Adrenal gland (tissue), 9 donors: ENCODE measurements at regions not wholly inside any gene's neighbourhood (a gene's known extent, or its start where the extent isn't known, plus 50 kb on each side); places are given as distances from the start of the nearest gene placed in this dataset.

Experiments
- DNase-seq, 7 donors: peaks; one replicate each; pipeline ENCODE4 v3.0.0-alpha.2; 2019 to 2020
- H3K27ac ChIP-seq, 5 donors: fragments of 200-600 bp; sonication (generic) in 4 of 5; 1 replicate in 3 of 5; 2 replicates in 2 of 5; pipeline versions ENCODE4 v1.5.1 to v1.8.0; 2016 to 2020; ENCODE audit warnings: mild to moderate bottlenecking in 1 of 5
- H3K27me3 ChIP-seq: fragments of 200-600 bp; 2 replicates; pipeline ENCODE4 v1.8.0; 2021
- H3K36me3 ChIP-seq, 2 donors: fragments of 200-600 bp; replicated peaks in 1 of 2; 1 replicate in 1 of 2; 2 replicates in 1 of 2; pipeline versions ENCODE4 v1.5.1 to v1.8.0; 2018 to 2022
- H3K4me1 ChIP-seq, 2 donors: fragments of 200-600 bp; replicated peaks in 1 of 2; 1 replicate in 1 of 2; 2 replicates in 1 of 2; pipeline versions ENCODE4 v1.5.1 to v1.8.0; 2018 to 2021
- H3K4me3 ChIP-seq, 4 donors: fragments of 200-600 bp; sonication (generic) in 3 of 4; one replicate each; pipeline ENCODE4 v1.5.1; 2016 to 2018
- H3K9me3 ChIP-seq, 3 donors: fragments of 200-600 bp; sonication (generic) in 1 of 3; replicated peaks in 1 of 3; 1 replicate in 2 of 3; 2 replicates in 1 of 3; pipeline versions ENCODE4 v1.5.1 to v1.8.0; 2016 to 2021
- POLR2A ChIP-seq, 2 donors: fragments of 450-650 bp; IDR thresholded peaks; one replicate each; pipeline ENCODE4 v1.6.1; 2017; ENCODE audit warnings: antibody characterized with exemption in 2 of 2, mild to moderate bottlenecking in 2 of 2, moderate library complexity in 1 of 2
- WGBS, 4 donors: extraction: QIAGEN DNeasy Blood & Tissue Kit in 2 of 4; methylation state at CpG; one replicate each; pipeline versions ENCODE4 v1.1.5 to v1.1.7; 2013 to 2017; 5-methylcytosine and 5-hydroxymethylcytosine counted together
- intact Hi-C, 2 donors: fragments of 100-400 bp; cut with DNase I; formaldehyde crosslinking; loops; one replicate each; pipeline versions ENCODE4 v1.14.1 to v1.15.0; 2022 to 2023
- TF ChIP-seq, protein P1 (sequence below), 6 experiments: fragments of 450-650 bp in 4 of 6; fragments of 200-600 bp in 2 of 6; sonication (generic) in 1 of 6; IDR thresholded peaks; 1 replicate in 5 of 6; 2 replicates in 1 of 6; pipeline versions ENCODE4 v1.5.1 to v1.8.0; 2016 to 2021; ENCODE audit warnings: antibody characterized with exemption in 6 of 6, mild to moderate bottlenecking in 2 of 6, moderate library complexity in 1 of 6
- donor health status: healthy with polysubstance abuse.
- donor health status: Bipolar disorder and iron deficiency.
- donor health status: DM: yes; HTN: yes; CAD: no.
- donor health status: DM: no; HTN: no; CAD: no.
- donor health status: DM: no; HTN: no; CAD: no.

DNA sequence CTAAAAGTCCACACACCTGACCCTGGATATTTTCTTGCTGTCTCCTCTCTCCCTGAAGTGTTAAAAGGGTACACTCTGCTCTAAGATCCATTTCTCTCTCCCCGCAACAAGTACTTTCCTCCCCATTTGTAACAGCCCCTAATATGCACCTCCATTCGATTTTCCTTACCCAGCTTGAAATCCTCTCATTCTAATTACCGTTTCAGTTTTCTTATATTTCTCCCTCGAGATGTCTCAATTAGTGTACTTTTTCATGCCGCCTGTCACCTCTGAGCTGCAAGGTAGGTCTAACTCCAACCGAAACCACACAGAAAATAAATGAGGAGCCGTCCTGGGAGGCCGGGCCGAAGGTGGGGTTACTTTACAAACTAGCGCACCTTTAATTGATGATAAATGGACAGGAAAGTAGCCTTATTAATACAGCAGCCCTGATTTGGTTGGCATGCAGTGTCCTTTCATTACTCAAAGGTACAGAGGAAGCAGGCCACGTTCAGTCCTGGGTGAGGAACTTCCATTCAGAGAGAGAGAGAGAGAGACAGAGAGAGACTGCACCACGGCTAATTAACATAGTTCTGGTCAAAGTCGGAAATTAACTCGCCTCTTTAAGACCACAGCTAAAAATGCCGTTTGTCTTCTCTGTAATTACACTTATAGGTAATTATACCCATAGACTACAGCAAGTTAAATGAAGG is 319.9 kb downstream of the ARRDC4 start:
- 66 to 77% (median 70%) methylated on average over 15 of the region's 15 CpGs for WGBS, 4 donors
- Histone ChIP-seq H3K9me3 (no peaks in the 10 kb centered on the region), H3K4me3 (no peak overlapping the region), H3K27ac (no peak overlapping the region), H3K27me3 (peaks cover 4% of the 10 kb centered on the region), H3K4me1 (no peaks in the 10 kb centered on the region), H3K36me3 (no peaks in the 10 kb centered on the region)
- TF ChIP-seq, protein P1, sequence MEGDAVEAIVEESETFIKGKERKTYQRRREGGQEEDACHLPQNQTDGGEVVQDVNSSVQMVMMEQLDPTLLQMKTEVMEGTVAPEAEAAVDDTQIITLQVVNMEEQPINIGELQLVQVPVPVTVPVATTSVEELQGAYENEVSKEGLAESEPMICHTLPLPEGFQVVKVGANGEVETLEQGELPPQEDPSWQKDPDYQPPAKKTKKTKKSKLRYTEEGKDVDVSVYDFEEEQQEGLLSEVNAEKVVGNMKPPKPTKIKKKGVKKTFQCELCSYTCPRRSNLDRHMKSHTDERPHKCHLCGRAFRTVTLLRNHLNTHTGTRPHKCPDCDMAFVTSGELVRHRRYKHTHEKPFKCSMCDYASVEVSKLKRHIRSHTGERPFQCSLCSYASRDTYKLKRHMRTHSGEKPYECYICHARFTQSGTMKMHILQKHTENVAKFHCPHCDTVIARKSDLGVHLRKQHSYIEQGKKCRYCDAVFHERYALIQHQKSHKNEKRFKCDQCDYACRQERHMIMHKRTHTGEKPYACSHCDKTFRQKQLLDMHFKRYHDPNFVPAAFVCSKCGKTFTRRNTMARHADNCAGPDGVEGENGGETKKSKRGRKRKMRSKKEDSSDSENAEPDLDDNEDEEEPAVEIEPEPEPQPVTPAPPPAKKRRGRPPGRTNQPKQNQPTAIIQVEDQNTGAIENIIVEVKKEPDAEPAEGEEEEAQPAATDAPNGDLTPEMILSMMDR (IDR thresholded peaks at IDR 0.05) = no peak
- TF ChIP-seq POLR2A (IDR thresholded peaks at IDR 0.05) = no peak
- intact Hi-C loops = no loop called here
- DNase-seq = no peak

DNA sequence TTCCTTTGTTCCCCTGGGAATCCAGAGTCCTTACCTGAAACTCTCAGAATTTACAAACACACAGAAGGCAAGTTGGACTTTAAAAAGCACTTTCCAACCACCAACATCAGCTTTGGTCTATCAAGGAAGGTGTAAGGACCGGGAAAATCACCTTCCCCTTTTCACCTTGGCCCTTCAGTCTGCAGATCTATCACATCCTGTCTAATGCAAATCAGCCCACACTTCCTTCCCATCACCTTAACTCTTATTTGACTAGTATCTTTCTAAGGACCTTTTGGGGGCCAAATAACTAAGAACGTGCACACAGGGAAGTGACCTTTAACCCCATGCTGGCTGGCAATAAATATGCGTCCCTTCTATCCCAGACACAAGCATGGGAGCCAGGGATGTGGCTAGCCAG is 320.6 kb downstream of the ARRDC4 start:
- no peaks in the 10 kb centered on the region for H3K4me1 ChIP-seq
- H3K27ac ChIP-seq = no peak overlapping the region
- intact Hi-C loops = no loop called here
- no peaks in the 10 kb centered on the region for H3K36me3 ChIP-seq
- DNase-seq = no peak
- no peak overlapping the region for H3K4me3 ChIP-seq
- peaks cover 4% of the 10 kb centered on the region for H3K27me3 ChIP-seq
- TF ChIP-seq POLR2A (IDR thresholded peaks at IDR 0.05) = no peak
- TF ChIP-seq, protein P1 (IDR thresholded peaks at IDR 0.05) = no peak
- H3K9me3 ChIP-seq = no peaks in the 10 kb centered on the region
- WGBS, 4 donors = 37 to 42% (median 39%) methylated on average over 3 of the region's 3 CpGs

DNA sequence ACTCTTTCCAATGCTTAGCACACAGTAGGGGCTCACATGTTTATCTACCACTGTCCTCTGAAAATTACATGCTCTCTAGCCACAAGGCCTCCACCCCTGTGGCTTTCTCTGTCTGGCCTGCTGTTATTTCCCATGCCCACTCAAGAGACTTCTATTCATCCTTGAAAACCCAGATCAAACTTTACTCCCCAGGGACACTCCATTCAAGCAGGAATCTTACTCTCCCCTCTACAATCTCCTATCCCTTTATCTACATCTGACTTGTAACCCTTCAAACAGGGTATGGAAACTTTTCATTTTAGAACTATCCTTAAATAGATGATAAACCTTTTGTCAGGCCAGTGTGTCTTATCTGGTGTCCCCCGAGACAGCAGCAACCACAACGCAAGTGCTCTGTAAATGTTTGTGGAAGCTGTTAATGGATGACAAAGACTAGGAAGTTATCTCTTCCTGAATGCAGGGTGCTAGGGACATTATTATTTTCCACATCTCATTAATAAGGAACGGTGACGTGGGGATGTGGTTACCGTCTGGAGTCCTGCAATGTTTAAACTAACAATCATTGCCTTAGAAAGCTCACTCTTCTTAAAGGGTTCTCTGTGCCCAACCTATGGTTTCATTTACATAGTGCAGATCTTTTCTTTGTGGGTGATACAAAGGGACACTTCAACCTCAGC is 322.3 kb downstream of the ARRDC4 start:
- peaks cover 5% of the 10 kb centered on the region for H3K27me3 ChIP-seq
- H3K4me1 ChIP-seq = no peaks in the 10 kb centered on the region
- H3K9me3 ChIP-seq = no peaks in the 10 kb centered on the region
- no peaks in the 10 kb centered on the region for H3K36me3 ChIP-seq
- H3K4me3 ChIP-seq = no peak overlapping the region
- no peak for TF ChIP-seq POLR2A (IDR thresholded peaks at IDR 0.05)
- TF ChIP-seq, protein P1 (IDR thresholded peaks at IDR 0.05) = no peak
- H3K27ac ChIP-seq = no peak overlapping the region
- intact Hi-C loops = no loop called here
- no peak for DNase-seq
- WGBS, 4 donors = 41 to 46% (median 45%) methylated on average over 5 of the region's 5 CpGs

DNA sequence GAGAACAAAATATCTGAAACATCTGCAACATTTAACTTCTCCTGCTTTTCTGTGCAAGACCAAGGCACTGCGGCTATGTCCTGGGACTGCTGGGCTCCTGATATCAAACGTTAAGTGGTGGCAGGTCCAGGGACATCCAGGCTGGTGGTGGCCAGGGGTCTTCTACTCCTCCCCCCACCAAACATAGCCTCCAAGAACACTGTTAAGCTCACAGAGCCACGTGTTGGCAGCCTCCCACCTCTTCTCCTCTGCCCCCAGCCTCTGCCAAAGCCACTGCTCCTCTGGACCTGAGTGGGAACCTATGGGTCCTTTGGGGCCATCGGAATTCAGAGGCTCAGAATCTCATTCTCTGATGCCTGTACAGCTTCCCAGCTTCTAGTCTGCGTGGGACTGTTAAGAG is 325.7 kb downstream of the ARRDC4 start:
- Histone ChIP-seq H3K27me3 (peaks cover 26% of the 10 kb centered on the region), H3K36me3 (no peaks in the 10 kb centered on the region), H3K4me1 (no peaks in the 10 kb centered on the region), H3K27ac (no peak overlapping the region), H3K4me3 (no peak overlapping the region), H3K9me3 (no peaks in the 10 kb centered on the region)
- no peak for TF ChIP-seq POLR2A (IDR thresholded peaks at IDR 0.05)
- TF ChIP-seq, protein P1 (IDR thresholded peaks at IDR 0.05) = no peak
- WGBS, 4 donors = 63 to 67% (median 66%) methylated on average over 5 of the region's 5 CpGs
- intact Hi-C loops = no loop called here
- no peak for DNase-seq
